ENCODE measurements at regions not wholly inside any gene's neighbourhood (a gene's known extent, or its start where the extent isn't known, plus 50 kb on each side); places are given as distances from the start of the nearest gene placed in this dataset.
A peak's percentile ranks its signal among the peaks of the same experiment; 100 is the strongest.
"Not testable (repeated sequence)": the region's sequence is repeated elsewhere in the genome, so short reads cannot be mapped to it uniquely, and the experiment has no call there.

DNA sequence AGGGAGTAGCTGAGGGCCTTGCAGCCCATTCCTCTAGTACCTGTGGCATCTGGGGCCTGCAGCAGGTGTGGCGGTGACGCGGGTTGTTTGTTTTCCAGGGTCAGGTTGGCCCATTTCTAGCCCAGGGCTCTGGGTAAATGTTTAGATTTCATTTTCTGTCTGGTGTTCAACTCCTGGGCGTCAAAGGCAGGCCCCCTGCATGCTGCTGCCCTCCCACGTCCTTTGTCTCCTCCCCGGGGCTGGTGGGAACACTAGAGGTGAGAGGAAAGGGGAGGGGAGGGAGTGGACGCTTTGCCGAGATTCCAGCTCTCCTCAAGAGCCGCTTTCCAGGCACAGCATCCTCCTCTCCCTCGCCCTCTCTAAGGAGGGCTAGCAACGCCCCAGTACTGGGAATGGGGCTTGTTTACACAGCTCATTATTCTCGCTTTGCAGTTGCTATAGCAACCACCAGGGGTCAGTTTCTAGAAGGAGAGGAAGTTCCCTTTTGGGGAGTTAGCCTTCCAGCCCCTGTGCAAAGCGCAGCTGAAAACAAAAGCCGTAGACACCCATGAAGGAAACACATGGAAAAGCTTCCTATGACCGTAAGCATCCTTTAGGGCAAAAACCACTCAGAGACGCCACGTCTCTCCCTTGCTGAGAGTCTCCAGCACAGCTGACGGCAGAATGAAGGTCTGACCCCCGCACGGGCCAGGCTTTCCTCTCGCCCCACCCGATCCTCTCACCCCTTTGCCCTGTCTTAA, 170.6 kb downstream of the LY86 start:
- TF ChIP-seq, protein P1, sequence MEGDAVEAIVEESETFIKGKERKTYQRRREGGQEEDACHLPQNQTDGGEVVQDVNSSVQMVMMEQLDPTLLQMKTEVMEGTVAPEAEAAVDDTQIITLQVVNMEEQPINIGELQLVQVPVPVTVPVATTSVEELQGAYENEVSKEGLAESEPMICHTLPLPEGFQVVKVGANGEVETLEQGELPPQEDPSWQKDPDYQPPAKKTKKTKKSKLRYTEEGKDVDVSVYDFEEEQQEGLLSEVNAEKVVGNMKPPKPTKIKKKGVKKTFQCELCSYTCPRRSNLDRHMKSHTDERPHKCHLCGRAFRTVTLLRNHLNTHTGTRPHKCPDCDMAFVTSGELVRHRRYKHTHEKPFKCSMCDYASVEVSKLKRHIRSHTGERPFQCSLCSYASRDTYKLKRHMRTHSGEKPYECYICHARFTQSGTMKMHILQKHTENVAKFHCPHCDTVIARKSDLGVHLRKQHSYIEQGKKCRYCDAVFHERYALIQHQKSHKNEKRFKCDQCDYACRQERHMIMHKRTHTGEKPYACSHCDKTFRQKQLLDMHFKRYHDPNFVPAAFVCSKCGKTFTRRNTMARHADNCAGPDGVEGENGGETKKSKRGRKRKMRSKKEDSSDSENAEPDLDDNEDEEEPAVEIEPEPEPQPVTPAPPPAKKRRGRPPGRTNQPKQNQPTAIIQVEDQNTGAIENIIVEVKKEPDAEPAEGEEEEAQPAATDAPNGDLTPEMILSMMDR (IDR thresholded peaks at IDR 0.05; ENCODE audit: extremely low read depth, missing control alignments), result peak; percentile 29
- peak; percentile 86 for DNase-seq (ENCODE audit: low spot score)

DNA sequence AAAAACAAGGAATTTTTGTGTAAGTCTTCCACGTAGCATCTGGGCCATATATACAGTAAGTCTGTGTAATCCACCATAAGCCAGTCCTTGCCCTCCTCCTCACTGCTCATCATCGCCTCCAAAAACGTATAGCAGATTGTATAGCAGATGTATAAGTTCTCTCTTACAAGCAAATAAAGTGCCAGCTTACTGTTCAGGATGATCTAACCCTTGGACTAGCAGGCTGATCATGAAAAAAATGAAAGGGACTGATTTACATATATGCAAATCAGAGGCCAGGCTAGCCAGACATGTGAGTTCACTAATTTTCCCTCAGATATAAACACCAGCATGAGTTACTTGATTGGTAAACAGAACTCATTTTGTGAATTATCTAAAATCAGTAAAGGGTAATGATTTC, 171.5 kb downstream of the LY86 start:
- DNase-seq (ENCODE audit: low spot score), result no peak
- TF ChIP-seq, protein P1 (IDR thresholded peaks at IDR 0.05; ENCODE audit: extremely low read depth, missing control alignments), result no peak

DNA sequence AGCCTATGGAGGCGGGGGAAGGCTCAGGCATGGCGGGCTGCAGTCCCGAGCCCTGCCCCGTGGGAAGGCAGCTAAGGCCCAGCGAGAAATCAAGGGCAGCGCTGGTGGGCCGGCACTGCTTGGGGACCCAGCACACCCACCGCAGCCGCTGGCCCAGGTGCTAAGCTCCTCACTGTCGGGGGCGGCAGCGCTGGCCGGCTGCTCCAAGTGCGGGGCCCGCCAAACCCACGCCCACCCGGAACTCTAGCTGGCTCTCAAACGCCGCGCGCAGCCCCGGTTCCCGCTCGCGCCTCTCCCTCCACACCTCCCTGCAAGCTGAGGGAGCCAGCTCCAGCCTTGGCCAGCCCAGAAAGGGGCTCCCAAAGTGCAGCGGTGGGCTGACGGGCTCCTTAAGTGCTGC, 174.0 kb downstream of the LY86 start:
- DNase-seq (ENCODE audit: low spot score), result not testable (repeated sequence)

DNA sequence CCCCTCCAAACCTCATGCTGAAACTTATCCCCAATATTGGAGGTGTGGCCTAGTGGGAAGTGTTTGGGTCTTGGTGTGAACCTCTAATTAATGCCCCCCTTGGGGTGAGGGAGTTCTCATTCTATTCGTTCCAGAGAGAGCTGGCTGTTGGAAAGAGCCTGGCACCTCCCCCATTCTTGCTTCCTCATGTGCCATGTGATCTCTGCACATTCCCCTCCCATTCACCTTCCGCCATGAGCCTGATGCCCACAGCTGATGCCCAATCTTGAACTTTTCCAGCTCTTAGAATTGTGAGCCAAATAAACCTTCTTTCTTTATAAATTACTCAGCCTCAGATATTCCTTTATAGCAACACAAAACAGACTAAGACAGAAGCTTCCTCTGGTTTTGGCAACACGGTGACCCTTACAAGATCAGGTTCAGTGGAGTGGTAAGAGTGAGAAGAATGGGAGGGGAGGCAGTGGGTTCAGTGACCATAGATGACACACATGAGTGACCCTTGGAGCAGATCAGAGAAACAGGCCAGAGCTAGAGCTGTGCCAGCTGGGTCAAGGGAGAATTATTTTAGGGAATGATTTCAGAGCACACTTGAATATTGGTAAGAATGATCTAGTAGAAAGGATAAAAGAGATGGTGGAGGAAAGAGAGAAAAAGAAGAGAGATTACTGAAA, 176.4 kb downstream of the LY86 start:
- TF ChIP-seq, protein P1 (IDR thresholded peaks at IDR 0.05; ENCODE audit: extremely low read depth, missing control alignments), result no peak
- no peak for DNase-seq (ENCODE audit: low spot score)

DNA sequence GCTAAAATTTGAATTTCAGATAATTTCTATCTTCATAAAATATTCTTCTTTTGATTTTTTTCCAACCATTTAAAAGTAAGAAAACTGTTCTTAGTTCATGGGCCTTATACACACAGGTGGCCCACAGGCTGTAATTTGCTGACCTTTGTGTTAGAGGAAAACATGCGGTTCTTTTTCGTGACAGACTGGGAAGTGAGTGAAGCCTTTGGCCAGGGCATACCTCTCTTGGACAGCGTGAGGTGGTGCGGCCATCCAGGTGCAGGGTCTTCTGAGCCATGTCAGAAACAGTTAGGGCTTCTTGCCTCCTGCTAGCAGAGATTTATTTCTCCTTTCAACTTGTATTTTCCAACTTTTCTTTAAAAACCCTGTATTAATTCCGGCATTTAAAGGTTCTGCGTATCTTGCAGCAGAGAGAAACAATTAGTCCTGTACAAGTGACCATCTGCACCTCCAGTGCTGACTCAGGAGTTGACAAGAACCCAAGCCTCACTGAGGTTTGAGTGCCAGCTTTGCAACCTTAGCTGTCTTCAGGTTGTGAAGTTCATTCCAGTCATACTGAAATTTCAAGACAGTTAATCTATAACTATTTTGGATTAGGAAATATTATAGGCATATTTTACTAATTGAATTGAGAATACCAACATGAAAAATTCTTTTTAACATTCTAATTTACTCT, 177.8 kb downstream of the LY86 start:
- TF ChIP-seq, protein P1 (IDR thresholded peaks at IDR 0.05; ENCODE audit: extremely low read depth, missing control alignments), result no peak
- no peak for DNase-seq (ENCODE audit: low spot score)

DNA sequence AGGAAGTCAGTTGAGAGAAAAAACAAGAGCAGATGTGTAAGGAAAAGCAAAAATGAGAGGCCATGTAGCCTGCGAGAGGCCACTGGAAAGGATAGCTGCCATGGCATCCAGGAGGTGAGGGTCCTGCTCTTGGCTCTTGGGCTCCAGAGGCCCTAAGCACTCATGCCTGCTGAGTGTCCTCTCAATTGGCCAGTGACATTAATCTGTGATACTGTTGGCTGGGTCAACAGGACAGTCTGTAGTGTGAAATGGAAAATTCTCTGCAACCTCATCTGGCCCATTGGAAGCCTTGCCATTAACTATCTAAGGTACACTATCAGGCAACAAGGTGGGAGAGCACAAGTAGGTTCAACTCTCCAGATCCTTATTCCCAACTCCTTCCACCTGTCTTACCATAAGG, 180.9 kb downstream of the LY86 start:
- TF ChIP-seq, protein P1 (IDR thresholded peaks at IDR 0.05; ENCODE audit: extremely low read depth, missing control alignments), result no peak
- DNase-seq (ENCODE audit: low spot score), result no peak

DNA sequence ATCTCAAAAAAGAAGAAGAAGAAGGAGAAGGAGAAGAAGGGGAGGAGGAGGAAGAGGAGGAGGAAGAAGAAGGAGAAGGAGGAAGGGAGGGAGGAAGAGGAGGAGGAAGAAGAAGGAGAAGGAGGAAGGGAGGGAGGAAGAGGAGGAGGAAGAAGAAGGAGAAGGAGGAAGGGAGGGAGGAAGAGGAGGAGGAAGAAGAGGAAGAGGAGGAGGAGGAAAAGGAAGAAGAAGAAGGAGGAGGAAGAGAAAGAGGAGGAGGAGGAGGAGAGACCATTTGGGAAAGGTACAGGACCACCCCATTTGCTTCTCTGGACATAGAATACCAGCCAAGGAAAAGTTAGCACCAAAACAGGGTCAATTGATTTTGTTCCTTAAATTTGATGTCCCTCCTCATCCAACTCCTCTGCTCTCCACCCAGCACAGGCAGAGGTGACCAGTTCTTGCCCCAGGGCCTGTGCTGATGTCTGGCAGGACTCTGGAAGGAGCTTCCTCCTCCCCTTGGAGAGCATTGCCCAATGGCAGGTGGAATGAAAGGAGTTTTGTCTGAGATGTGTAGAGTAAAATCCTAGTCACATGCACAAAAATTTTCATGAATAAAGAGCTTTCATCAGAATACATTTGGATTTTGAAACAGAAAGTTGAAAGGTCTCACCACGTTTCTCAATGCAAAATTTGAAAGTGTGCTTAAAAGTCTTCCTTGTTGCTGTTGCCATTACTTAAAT, 182.9 kb downstream of the LY86 start:
- TF ChIP-seq, protein P1 (IDR thresholded peaks at IDR 0.05; ENCODE audit: extremely low read depth, missing control alignments), result no peak
- DNase-seq (ENCODE audit: low spot score), result no peak
